H1 (cell line): ENCODE measurements at regions not wholly inside any gene's neighbourhood (a gene's known extent, or its start where the extent isn't known, plus 50 kb on each side); places are given as distances from the start of the nearest gene placed in this dataset.

ENCODE experiments used
- CTCF ChIA-PET: fragments of 300-600 bp; sonication (Branson Sonifier 250); formaldehyde crosslinking; loops from one replicate; lab custom pipeline; 2021; ENCODE audit not compliant: partially characterized antibody; lab: Charles Lee
- POLR2A ChIA-PET: fragments of 300-600 bp; sonication (Branson Sonifier 250); formaldehyde crosslinking; loops from one replicate; lab custom pipeline; 2021; ENCODE audit warnings: inconsistent platforms; ENCODE audit not compliant: partially characterized antibody; lab: Charles Lee
- DNase-seq, 2 experiments: peaks; one replicate each; pipeline versions ENCODE4 v3.0.0 to v3.0.0-alpha.2; 2010 to 2022; ENCODE audit warnings: low spot score in 2 of 2, low read depth in 1 of 2, mixed read lengths in 1 of 2
- FAIRE-seq: peaks from 2 replicates; lab custom pipeline; 2011; peaks lifted over from hg19 to GRCh38; lab: Jason Lieb, UNC
- H2AFZ ChIP-seq: 2 replicates; pipeline ENCODE4 v1.8.1; 2012; ENCODE audit warnings: low read length, inconsistent platforms
- H2AK5ac ChIP-seq: 2 replicates; pipeline ENCODE4 v1.6.1; 2013; ENCODE audit warnings: low read depth, low read length
- H2BK120ac ChIP-seq: replicated peaks from 2 replicates; pipeline ENCODE3; 2013; ENCODE audit warnings: low read depth, low read length, inconsistent platforms
- H2BK12ac ChIP-seq: 2 replicates; pipeline ENCODE4 v1.6.1; 2013; ENCODE audit warnings: low read depth, low read length
- H2BK15ac ChIP-seq: 2 replicates; pipeline ENCODE4 v1.6.1; 2013; ENCODE audit warnings: low read length
- H2BK20ac ChIP-seq: 2 replicates; pipeline ENCODE4 v1.6.1; 2013; ENCODE audit warnings: low read length
- H2BK5ac ChIP-seq: 2 replicates; pipeline ENCODE4 v1.6.1; 2013; ENCODE audit warnings: low read depth, low read length
- H3K14ac ChIP-seq: 2 replicates; pipeline ENCODE4 v1.6.1; 2013; ENCODE audit warnings: inconsistent platforms; ENCODE audit not compliant: insufficient read length
- H3K18ac ChIP-seq: 2 replicates; pipeline ENCODE4 v1.6.1; 2013; ENCODE audit warnings: low read length; ENCODE audit errors: extremely low read depth
- H3K23ac ChIP-seq: 2 replicates; pipeline ENCODE4 v1.6.1; 2013; ENCODE audit warnings: inconsistent platforms; ENCODE audit not compliant: insufficient read length
- H3K23me2 ChIP-seq: 2 replicates; pipeline ENCODE4 v1.6.1; 2013; ENCODE audit warnings: low read depth, low read length
- H3K27ac ChIP-seq: 2 replicates; pipeline ENCODE4 v1.6.1; 2011; ENCODE audit warnings: low read depth, low read length, inconsistent platforms
- H3K27me3 ChIP-seq, 4 experiments: replicated peaks in 1 of 4; 1 replicate in 1 of 4; 2 replicates in 3 of 4; pipeline versions ENCODE4 v1.6.1 to v1.8.1; 2011 to 2013; ENCODE audit warnings: low read length in 3 of 4, mild to moderate bottlenecking in 3 of 4, inconsistent platforms in 2 of 4, mixed read lengths in 2 of 4, moderate library complexity in 1 of 4; ENCODE audit not compliant: control insufficient read depth in 3 of 4, insufficient read depth in 3 of 4; ENCODE audit errors: extremely low read depth in 1 of 4
- H3K36me3 ChIP-seq, 4 experiments: 2 replicates each; pipeline versions ENCODE4 v1.6.1 to v1.8.1; 2011 to 2013; ENCODE audit warnings: mild to moderate bottlenecking in 4 of 4, low read length in 3 of 4, moderate library complexity in 2 of 4, control low read depth in 1 of 4, inconsistent platforms in 1 of 4; ENCODE audit not compliant: insufficient read depth in 4 of 4, control insufficient read depth in 2 of 4
- H3K4ac ChIP-seq: replicated peaks from 2 replicates; pipeline ENCODE3; 2013; ENCODE audit warnings: low read length, low read depth, mixed read lengths, inconsistent platforms; ENCODE audit not compliant: insufficient read length
- H3K4me1 ChIP-seq, 4 experiments: replicated peaks in 1 of 4; 1 replicate in 1 of 4; 2 replicates in 3 of 4; pipeline versions ENCODE4 v1.6.1 to v1.8.1; 2011 to 2013; ENCODE audit warnings: low read length in 3 of 4, inconsistent platforms in 2 of 4, mixed read lengths in 1 of 4; ENCODE audit not compliant: insufficient read depth in 4 of 4, control insufficient read depth in 3 of 4
- H3K4me2 ChIP-seq, 2 experiments: 2 replicates each; pipeline versions ENCODE4 v1.6.1 to v1.8.1; 2011 to 2013; ENCODE audit warnings: low read depth in 2 of 2, low read length in 2 of 2, control low read depth in 1 of 2, inconsistent platforms in 1 of 2, mild to moderate bottlenecking in 1 of 2; ENCODE audit not compliant: insufficient read depth in 1 of 2
- H3K4me3 ChIP-seq, 4 experiments: fragments of 200-600, 300-600 bp in 1 of 4; sonication (generic), shearing (Covaris generic), sonication (Bioruptor Twin) in 1 of 4; 2 replicates each; pipeline versions ENCODE4 v1.5.1 to v1.8.1; 2011 to 2016; ENCODE audit warnings: low read length in 4 of 4, low read depth in 3 of 4, control low read depth in 2 of 4, inconsistent platforms in 2 of 4, mild to moderate bottlenecking in 2 of 4, mixed read lengths in 1 of 4, moderate library complexity in 1 of 4; ENCODE audit not compliant: insufficient read depth in 2 of 4; ENCODE audit errors: extremely low read depth in 1 of 4
- H3K56ac ChIP-seq: replicated peaks from 2 replicates; pipeline ENCODE3; 2013; ENCODE audit warnings: low read depth, mild to moderate bottlenecking, mixed read lengths, low read length, inconsistent platforms; ENCODE audit not compliant: insufficient read length
- H3K79me1 ChIP-seq: 2 replicates; pipeline ENCODE4 v1.6.1; 2013; ENCODE audit warnings: low read depth, low read length, control low read depth
- H3K79me2 ChIP-seq, 2 experiments: 2 replicates each; pipeline versions ENCODE4 v1.6.1 to v1.8.1; 2012 to 2013; ENCODE audit warnings: low read length in 2 of 2, mild to moderate bottlenecking in 2 of 2, inconsistent platforms in 1 of 2; ENCODE audit not compliant: insufficient read depth in 2 of 2, control insufficient read depth in 1 of 2
- H3K9ac ChIP-seq, 4 experiments: replicated peaks in 1 of 4; 1 replicate in 1 of 4; 2 replicates in 3 of 4; pipeline versions ENCODE4 v1.6.1 to v1.8.1; 2011 to 2013; ENCODE audit warnings: low read depth in 3 of 4, low read length in 3 of 4, control low read depth in 2 of 4, mild to moderate bottlenecking in 2 of 4, moderate library complexity in 2 of 4, inconsistent platforms in 1 of 4; ENCODE audit errors: extremely low read depth in 1 of 4
- H3K9me3 ChIP-seq, 2 experiments: 2 replicates each; pipeline versions ENCODE4 v1.6.1 to v1.8.1; 2012 to 2013; ENCODE audit warnings: mild to moderate bottlenecking in 2 of 2, moderate library complexity in 2 of 2, control low read depth in 1 of 2, inconsistent platforms in 1 of 2, low read depth in 1 of 2, low read length in 1 of 2, mixed read lengths in 1 of 2; ENCODE audit not compliant: insufficient read depth in 2 of 2
- H4K20me1 ChIP-seq, 2 experiments: replicated peaks in 1 of 2; 2 replicates each; pipeline versions ENCODE3 to v1.8.1; 2011 to 2013; ENCODE audit warnings: inconsistent platforms in 2 of 2, low read length in 2 of 2, mild to moderate bottlenecking in 1 of 2; ENCODE audit not compliant: insufficient read depth in 2 of 2, control insufficient read depth in 1 of 2
- H4K5ac ChIP-seq: 2 replicates; pipeline ENCODE4 v1.6.1; 2013; ENCODE audit warnings: low read length, low read depth, mixed read lengths, inconsistent platforms; ENCODE audit not compliant: insufficient read length
- H4K8ac ChIP-seq: 2 replicates; pipeline ENCODE4 v1.8.0; 2013; ENCODE audit warnings: mild to moderate bottlenecking, moderate library complexity, low read length, inconsistent platforms; ENCODE audit not compliant: insufficient read depth; ENCODE audit errors: extremely low read depth
- H4K91ac ChIP-seq: replicated peaks from 2 replicates; pipeline ENCODE3; 2013; ENCODE audit warnings: low read length, mixed read lengths, inconsistent platforms; ENCODE audit not compliant: insufficient read length
- CHD2 ChIP-seq: IDR thresholded peaks from 2 replicates; pipeline ENCODE4 v1.6.1; 2012; ENCODE audit warnings: low read length, improper control_type of control experiment
- JUN ChIP-seq: IDR thresholded peaks from 2 replicates; pipeline ENCODE4 v1.6.1; 2011; ENCODE audit warnings: low read depth, mild to moderate bottlenecking, improper control_type of control experiment, low read length
- KDM1A ChIP-seq: fragments of 200-600, 300-600 bp; sonication (generic); IDR thresholded peaks from 2 replicates; pipeline ENCODE4 v1.7.1; 2016; ENCODE audit warnings: mild to moderate bottlenecking, low read length, borderline replicate concordance
- PHF8 ChIP-seq: fragments of 200-600 bp; sonication (generic); conservative IDR thresholded peaks from 2 replicates; pipeline ENCODE4 v1.7.1; 2012; ENCODE audit warnings: low read depth, mild to moderate bottlenecking, inconsistent platforms, low read length, moderate library complexity
- RXRA ChIP-seq: IDR thresholded peaks from 2 replicates; pipeline ENCODE4 v1.6.1; 2011; ENCODE audit warnings: low read depth, mild to moderate bottlenecking, low read length, moderate library complexity; ENCODE audit not compliant: insufficient read depth
- SIX5 ChIP-seq: IDR thresholded peaks from 2 replicates; pipeline ENCODE4 v1.6.1; 2011; ENCODE audit warnings: mild to moderate bottlenecking, low read depth, low read length
- TAF1 ChIP-seq: IDR thresholded peaks from 2 replicates; pipeline ENCODE4 v1.6.1; 2011; ENCODE audit warnings: mild to moderate bottlenecking, low read depth, low read length
- WGBS, 2 experiments: shearing (Covaris generic) in 1 of 2; methylation state at CpG; one replicate each; pipeline versions ENCODE4 v1.1.6 to v1.1.7; 2013 to 2015; ENCODE audit warnings: low lambda C conversion rate in 2 of 2, mixed read lengths in 2 of 2, inconsistent platforms in 1 of 2, low coverage in 1 of 2, missing lambda C conversion rate in 1 of 2; ENCODE audit not compliant: insufficient replicate concordance in 2 of 2, insufficient coverage in 1 of 2, insufficient read length in 1 of 2; ENCODE audit errors: extremely low coverage in 1 of 2, missing lambda C conversion rate in 1 of 2; 5-methylcytosine and 5-hydroxymethylcytosine counted together

GRCh38 chr14:104469591-104469990 is 110.0 kb upstream of the C14orf180 start:
- H2BK120ac ChIP-seq = no peak overlapping the region
- POLR2A ChIA-PET = no interaction called here
- FAIRE-seq = no peak
- no peak for TF ChIP-seq TAF1
- no peak for TF ChIP-seq CHD2
- no peak for TF ChIP-seq KDM1A
- no peak for TF ChIP-seq SIX5
- TF ChIP-seq PHF8 = no peak
- TF ChIP-seq RXRA = no peak
- TF ChIP-seq JUN = no peak

More at GRCh38 chr14:104469591-104469990, 110.0 kb upstream of the C14orf180 start:
- no peak overlapping the region for H4K8ac ChIP-seq
- H3K56ac ChIP-seq = no peak overlapping the region
- no peak overlapping the region for H2BK20ac ChIP-seq
- peaks cover 9% of the 10 kb centered on the region; the same call in 1 of the 2 replicates for H3K23me2 ChIP-seq
- no peak overlapping the region for H2BK12ac ChIP-seq
- H3K4me2 ChIP-seq = no peak overlapping the region
- no peak overlapping the region for H3K4me3 ChIP-seq
- H4K91ac ChIP-seq = no peak overlapping the region
- H3K9me3 ChIP-seq = no peaks in the 10 kb centered on the region
- H3K9ac ChIP-seq = no peak overlapping the region
- no peak overlapping the region for H4K5ac ChIP-seq
- no peaks in the 10 kb centered on the region for H3K79me1 ChIP-seq
- no peak overlapping the region for H3K4ac ChIP-seq
- H2AK5ac ChIP-seq = no peak overlapping the region
- no peak overlapping the region for H2AFZ ChIP-seq
- no peak overlapping the region for H3K18ac ChIP-seq
- H2BK15ac ChIP-seq = no peak overlapping the region
- H3K23ac ChIP-seq = no peak overlapping the region
- H3K27ac ChIP-seq = no peak overlapping the region
- CTCF ChIA-PET = no interaction called here
- H3K27me3 ChIP-seq = no peaks in the 10 kb centered on the region; a peak in 1 of 7 replicates
- no peak overlapping the region for H2BK5ac ChIP-seq
- no peak for DNase-seq
- peaks cover 0 to 10% of the 10 kb centered on the region in 2 experiments for H4K20me1 ChIP-seq
- no peaks in the 10 kb centered on the region for H3K79me2 ChIP-seq
- H3K4me1 ChIP-seq = no peaks in the 10 kb centered on the region; a peak in 2 of 7 replicates
- H3K36me3 ChIP-seq = no peaks in the 10 kb centered on the region
- WGBS, 2 experiments = 92% methylated on average over 6 of the region's 6 CpGs; no CpG with 5 or more reads in 1 of the 2 experiments
- H3K14ac ChIP-seq = no peak overlapping the region
